ENCODE measurements at regions not wholly inside any gene's neighbourhood (a gene's known extent, or its start where the extent isn't known, plus 50 kb on each side); places are given as distances from the start of the nearest gene placed in this dataset.

DNA sequence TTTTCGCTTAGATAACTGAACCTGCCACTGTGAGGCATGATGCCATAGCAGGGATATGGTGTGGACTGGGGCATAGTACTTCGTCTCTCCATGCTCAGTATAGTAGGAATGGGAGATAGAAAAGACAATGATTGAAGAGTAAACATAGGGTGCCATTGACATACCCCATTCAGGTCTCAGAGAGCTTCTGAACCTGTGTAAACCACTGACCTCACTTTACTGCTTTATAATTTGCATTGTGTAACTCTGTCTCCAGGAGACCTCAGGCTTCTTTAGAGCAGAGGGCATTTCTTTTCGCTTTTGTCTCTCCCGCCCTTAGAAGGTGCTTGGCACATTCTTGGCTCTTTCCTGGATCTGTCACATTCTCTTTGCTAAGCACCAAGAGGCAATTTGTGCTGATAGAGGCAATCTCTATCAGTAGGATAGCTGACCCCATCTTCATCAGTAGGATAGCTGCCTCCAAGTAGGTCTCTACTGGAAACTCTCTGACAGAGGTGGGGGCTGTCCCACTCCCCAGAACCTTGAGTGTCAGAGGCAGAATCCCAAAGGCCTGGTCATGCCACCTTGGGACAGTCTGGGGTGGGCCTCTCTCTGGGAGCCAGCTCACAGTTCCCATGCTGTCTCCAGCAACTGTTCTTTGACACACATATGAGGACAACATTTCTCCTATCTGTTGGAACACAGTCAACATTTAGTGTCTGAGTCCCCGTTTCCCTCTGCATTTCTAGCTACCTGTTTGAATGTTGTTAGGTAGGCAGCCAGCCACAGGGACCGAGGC is 181.9 kb downstream of the UTP18 start (continued):
- TF ChIP-seq, protein P1, sequence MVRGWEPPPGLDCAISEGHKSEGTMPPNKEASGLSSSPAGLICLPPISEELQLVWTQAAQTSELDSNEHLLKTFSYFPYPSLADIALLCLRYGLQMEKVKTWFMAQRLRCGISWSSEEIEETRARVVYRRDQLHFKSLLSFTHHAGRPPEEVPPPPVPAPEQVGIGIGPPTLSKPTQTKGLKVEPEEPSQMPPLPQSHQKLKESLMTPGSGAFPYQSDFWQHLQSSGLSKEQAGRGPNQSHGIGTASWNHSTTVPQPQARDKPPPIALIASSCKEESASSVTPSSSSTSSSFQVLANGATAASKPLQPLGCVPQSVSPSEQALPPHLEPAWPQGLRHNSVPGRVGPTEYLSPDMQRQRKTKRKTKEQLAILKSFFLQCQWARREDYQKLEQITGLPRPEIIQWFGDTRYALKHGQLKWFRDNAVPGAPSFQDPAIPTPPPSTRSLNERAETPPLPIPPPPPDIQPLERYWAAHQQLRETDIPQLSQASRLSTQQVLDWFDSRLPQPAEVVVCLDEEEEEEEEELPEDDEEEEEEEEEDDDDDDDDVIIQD (CRISPR knock-in tag; IDR thresholded peaks at IDR 0.05): no peak
- TF ChIP-seq NEUROD1 (IDR thresholded peaks at IDR 0.05; ENCODE audit: borderline replicate concordance, low read depth, low read length, partially characterized antibody) (no peak), ZNF561 (CRISPR knock-in tag; conservative IDR thresholded peaks at IDR 0.05) (no peak)
- TF ChIP-seq, protein P2, sequence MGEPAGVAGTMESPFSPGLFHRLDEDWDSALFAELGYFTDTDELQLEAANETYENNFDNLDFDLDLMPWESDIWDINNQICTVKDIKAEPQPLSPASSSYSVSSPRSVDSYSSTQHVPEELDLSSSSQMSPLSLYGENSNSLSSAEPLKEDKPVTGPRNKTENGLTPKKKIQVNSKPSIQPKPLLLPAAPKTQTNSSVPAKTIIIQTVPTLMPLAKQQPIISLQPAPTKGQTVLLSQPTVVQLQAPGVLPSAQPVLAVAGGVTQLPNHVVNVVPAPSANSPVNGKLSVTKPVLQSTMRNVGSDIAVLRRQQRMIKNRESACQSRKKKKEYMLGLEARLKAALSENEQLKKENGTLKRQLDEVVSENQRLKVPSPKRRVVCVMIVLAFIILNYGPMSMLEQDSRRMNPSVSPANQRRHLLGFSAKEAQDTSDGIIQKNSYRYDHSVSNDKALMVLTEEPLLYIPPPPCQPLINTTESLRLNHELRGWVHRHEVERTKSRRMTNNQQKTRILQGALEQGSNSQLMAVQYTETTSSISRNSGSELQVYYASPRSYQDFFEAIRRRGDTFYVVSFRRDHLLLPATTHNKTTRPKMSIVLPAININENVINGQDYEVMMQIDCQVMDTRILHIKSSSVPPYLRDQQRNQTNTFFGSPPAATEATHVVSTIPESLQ (CRISPR knock-in tag; IDR thresholded peaks at IDR 0.05): no peak

DNA sequence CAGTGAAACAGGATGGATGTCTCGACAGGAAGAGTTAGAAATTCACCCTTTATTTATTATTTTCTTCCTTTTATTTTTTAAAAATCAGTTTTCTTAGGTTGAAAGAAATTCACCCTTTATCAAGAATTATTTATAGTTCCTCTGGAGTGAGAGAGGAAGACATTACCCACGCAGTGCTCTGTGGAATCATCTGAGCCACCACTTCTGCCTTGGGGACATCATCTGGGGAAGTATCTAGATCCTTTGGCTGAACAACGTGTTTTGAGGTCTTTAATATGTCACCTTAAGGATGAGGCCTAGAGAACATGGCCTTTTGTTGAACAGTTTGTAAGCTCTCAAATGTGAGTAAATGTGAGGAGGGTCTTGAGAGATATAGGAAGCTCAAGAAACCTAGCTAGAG is 183.3 kb downstream of the UTP18 start:
- Histone ChIP-seq H3K4me1 (replicated peaks in 1 of 2; ENCODE audit: control insufficient read depth in 2 of 2, insufficient read depth in 2 of 2, low read length in 2 of 2) (no peaks in the 10 kb centered on the region), H3K4me3 (no peak overlapping the region), H3K9ac (ENCODE audit: insufficient read depth in 1 of 2, low read depth in 2 of 2, low read length in 2 of 2) (no peak overlapping the region), H3K36me3 (ENCODE audit: control insufficient read depth, insufficient read depth, low read length) (no peaks in the 10 kb centered on the region), H3K79me2 (ENCODE audit: control insufficient read depth, insufficient read depth, low read length) (no peaks in the 10 kb centered on the region), H3K4me2 (ENCODE audit: insufficient read depth, low read length) (no peak overlapping the region), H3K27ac (ENCODE audit: extremely low read depth, low read depth, low read length) (no peak overlapping the region), H2AFZ (ENCODE audit: low read depth, low read length) (no peak overlapping the region), H3K9me3 (replicated peaks; ENCODE audit: control insufficient read depth, insufficient read depth, low read depth, low read length) (no peaks in the 10 kb centered on the region), H3K27me3 (ENCODE audit: control insufficient read depth in 2 of 2, insufficient read depth in 2 of 2, low read length in 2 of 2) (no peaks in the 10 kb centered on the region), H4K20me1 (replicated peaks; ENCODE audit: control insufficient read depth, insufficient read depth, low read length) (no peaks in the 10 kb centered on the region), H3K9me1 (ENCODE audit: control insufficient read depth, insufficient read depth, low read length) (no peaks in the 10 kb centered on the region)
- CTCF ChIA-PET (ENCODE audit: low intra/inter-chr PET ratio): no interaction called here
- FAIRE-seq (no peak), ATAC-seq (no peak), DNase-seq (ENCODE audit: extremely low read depth in 1 of 4, low spot score in 3 of 4) (no peak)
- in situ Hi-C loops (cut with MboI) (no loop called here), intact Hi-C loops (cut with micrococcal nuclease) (no loop called here)
- POLR2A ChIA-PET: no interaction called here
- 4% methylated on average over 3 of the region's 3 CpGs for WGBS (ENCODE audit: insufficient coverage, low coverage, missing lambda C conversion rate)
- no TSS peak for BruUV-seq (replicated peaks)
- TF ChIP-seq MYNN (IDR thresholded peaks at IDR 0.05): no peak
- no peak for TF ChIP-seq MYNN (CRISPR knock-in tag; IDR thresholded peaks at IDR 0.05)
- TF ChIP-seq ZNF347 (CRISPR knock-in tag; IDR thresholded peaks at IDR 0.05; ENCODE audit: low read depth): no peak
- TF ChIP-seq POLR2G (IDR thresholded peaks at IDR 0.05; ENCODE audit: low read depth, low read length): no peak
- TF ChIP-seq, protein P3, sequence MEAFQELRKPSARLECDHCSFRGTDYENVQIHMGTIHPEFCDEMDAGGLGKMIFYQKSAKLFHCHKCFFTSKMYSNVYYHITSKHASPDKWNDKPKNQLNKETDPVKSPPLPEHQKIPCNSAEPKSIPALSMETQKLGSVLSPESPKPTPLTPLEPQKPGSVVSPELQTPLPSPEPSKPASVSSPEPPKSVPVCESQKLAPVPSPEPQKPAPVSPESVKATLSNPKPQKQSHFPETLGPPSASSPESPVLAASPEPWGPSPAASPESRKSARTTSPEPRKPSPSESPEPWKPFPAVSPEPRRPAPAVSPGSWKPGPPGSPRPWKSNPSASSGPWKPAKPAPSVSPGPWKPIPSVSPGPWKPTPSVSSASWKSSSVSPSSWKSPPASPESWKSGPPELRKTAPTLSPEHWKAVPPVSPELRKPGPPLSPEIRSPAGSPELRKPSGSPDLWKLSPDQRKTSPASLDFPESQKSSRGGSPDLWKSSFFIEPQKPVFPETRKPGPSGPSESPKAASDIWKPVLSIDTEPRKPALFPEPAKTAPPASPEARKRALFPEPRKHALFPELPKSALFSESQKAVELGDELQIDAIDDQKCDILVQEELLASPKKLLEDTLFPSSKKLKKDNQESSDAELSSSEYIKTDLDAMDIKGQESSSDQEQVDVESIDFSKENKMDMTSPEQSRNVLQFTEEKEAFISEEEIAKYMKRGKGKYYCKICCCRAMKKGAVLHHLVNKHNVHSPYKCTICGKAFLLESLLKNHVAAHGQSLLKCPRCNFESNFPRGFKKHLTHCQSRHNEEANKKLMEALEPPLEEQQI (IDR thresholded peaks at IDR 0.05): no peak
- TF ChIP-seq CBFA2T2 (conservative IDR thresholded peaks at IDR 0.05): no peak
- TF ChIP-seq ZNF77 (CRISPR knock-in tag; IDR thresholded peaks at IDR 0.05): no peak
- no peak for TF ChIP-seq ZNF146 (CRISPR knock-in tag; IDR thresholded peaks at IDR 0.05; ENCODE audit: unreplicated experiment)
- TF ChIP-seq JUNB (CRISPR knock-in tag; conservative IDR thresholded peaks at IDR 0.05): no peak
- no peak for TF ChIP-seq ADNP (tag; IDR thresholded peaks at IDR 0.05)
- no peak for TF ChIP-seq SIN3B (IDR thresholded peaks at IDR 0.05; ENCODE audit: low read depth)
- TF ChIP-seq NBN (IDR thresholded peaks at IDR 0.05; ENCODE audit: low read depth): no peak
